Stimulated activated CD8-positive, alpha-beta memory T cell treated with anti-CD3 and anti-CD28 coated beads, Interleukin-4, amount 100 ng/mL, for 24 hours (primary cell): ENCODE measurements at regions not wholly inside any gene's neighbourhood (a gene's known extent, or its start where the extent isn't known, plus 50 kb on each side); places are given as distances from the start of the nearest gene placed in this dataset.
A peak's percentile ranks its signal among the peaks of the same experiment; 100 is the strongest.
"Not testable (repeated sequence)": the region's sequence is repeated elsewhere in the genome, so short reads cannot be mapped to it uniquely, and the experiment has no call there.

Experiments used
- DNase-seq: peaks from one replicate; pipeline ENCODE4 v3.0.0-alpha.2; 2020; ENCODE audit warnings: low read depth

GRCh38 chr7:35853194-35853593, 52.3 kb downstream of the SEPTIN7 start:
- DNase-seq, result not testable (repeated sequence)

DNA sequence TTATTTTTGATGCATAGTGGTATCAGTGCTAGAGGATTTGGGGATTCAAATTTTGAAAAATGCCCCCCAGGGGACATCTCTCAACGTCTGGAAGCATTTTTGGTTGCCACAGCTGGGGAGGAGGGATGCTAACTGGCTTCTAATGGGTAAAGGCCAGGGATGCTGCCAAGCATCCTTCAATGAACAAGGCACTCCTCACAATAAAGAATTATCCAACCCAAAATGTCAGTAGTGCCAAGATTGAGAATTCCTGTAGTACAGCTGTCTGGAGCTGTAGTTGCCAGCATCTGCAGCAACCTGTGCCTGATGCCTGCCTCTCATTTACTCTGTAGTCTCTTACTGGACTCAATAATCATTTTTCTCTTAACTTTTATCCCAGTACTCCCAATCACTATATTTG, 53.5 kb downstream of the SEPTIN7 start:
- no peak for DNase-seq

DNA sequence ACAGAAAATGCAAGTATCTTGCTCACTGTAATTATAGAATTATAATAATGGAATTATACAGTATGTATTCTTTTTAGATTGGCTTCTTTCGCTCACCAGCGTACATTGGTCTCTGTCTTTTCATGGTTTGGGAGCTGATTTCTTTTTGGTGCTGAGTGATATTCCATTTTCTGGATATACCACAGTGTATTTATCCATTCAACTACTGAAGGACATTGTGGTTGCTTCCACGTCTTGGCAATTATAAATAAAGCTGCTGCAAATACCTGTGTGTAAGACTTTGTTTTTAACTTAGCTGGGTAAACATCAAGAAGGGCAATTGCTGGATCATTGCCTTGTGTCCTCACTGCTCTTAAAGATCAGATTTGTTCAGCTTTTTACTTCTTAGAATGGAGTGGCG, 55.3 kb downstream of the SEPTIN7 start:
- DNase-seq, result no peak

GRCh38 chr7:35860664-35861063, 59.8 kb downstream of the SEPTIN7 start:
- no peak for DNase-seq

DNA sequence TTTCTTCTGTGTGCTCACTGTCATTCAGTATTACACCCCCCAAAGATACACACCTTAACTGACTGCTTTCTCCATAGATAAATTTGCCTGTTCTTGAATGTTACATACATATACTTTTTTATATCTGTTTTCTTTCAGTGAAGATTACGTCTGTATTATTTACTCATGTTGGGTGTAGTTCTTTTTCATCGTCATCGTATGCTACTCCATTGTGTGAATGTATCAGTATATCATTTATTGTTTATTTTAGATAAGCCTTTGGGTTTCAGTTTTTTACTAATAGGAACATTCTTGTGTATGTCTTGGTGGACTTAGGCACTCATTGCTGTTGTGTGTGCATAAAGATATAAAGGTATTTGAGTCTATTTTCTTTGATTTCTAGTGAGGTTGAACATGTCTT, 64.4 kb downstream of the SEPTIN7 start:
- no peak for DNase-seq

DNA sequence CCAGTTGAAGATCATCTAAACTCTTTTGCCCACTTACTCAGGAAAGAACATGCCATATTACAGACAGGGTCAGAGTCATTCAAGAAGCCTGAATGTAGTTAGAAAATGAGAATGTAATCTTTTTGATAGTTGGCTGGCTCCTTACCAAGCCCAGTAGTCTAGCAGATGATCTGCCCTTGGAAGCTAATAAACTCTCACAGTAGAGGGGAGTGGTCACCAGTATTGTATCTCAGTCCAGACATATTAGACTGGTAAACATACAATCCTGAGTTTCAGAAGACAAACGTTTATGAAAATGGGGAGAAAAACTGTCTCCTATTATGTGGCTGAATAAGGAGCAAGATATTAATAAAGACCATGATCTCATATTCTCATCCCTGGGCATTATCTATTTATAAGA, 65.3 kb downstream of the SEPTIN7 start:
- DNase-seq, result no peak

DNA sequence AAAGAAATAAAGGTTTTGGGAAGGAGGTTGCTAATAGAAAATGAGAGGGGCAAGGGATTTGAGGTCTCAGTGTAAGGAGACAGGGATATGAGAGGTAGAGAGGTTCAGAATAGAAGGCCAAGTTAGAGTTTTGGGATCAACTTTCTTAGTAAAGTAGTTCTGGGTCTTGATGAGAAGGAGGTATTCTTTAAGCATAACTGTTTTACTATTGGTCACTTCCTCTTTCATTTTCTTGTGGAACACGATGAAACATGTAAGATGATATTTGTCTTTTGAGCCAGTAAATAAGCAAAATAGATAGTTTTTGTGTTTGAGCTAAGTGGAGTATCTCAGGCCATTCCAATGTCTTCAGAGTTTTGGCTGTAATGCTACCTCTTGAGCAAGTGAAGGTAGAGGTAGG, 68.3 kb downstream of the SEPTIN7 start:
- DNase-seq, result not testable (repeated sequence)

- DNase-seq, result no peak
Measured at GRCh38 chr7:35869810-35870209, 69.0 kb downstream of the SEPTIN7 start.

GRCh38 chr7:35871856-35872255, 71.0 kb downstream of the SEPTIN7 start:
- no peak for DNase-seq

DNA sequence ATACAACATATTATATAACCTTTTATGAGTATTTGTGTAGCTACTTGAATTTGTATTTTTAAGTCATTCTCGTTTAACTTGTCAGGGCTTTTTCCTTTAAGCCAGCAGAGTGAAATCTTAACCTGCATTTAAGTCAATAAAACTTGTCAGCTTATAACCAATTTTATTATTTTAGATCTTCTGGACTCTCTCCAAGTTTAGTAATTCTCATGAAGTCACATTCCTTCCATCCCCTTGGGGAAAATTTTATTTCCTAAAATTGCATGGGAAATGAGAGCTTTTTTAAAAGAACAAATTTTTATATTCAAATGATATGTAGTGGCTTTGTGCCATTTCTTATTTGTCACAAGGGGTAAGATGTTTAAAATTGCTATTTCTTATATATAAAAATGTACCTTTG, 74.0 kb downstream of the SEPTIN7 start:
- DNase-seq, result no peak

DNA sequence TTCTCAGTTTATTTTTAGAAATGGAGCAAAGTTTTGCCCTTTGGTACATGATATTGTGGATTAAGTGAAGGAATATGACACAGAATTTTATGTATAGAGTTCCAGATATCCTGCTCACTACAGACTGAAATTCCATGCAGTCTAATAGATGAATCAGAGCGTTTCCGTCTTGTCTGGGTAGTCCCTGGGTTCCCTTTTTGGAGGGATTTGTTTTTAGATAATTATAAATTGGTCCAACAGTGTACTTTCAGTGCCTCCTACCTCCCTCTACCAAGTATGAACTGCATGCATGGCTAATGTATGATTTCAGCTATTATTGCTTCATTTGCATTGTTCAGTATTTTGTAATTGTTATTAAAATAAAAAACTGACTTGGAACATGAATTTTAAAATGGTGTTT, 74.4 kb downstream of the SEPTIN7 start:
- no peak for DNase-seq

- no peak for DNase-seq
Measured at GRCh38 chr7:35878351-35878750, 77.5 kb downstream of the SEPTIN7 start.

DNA sequence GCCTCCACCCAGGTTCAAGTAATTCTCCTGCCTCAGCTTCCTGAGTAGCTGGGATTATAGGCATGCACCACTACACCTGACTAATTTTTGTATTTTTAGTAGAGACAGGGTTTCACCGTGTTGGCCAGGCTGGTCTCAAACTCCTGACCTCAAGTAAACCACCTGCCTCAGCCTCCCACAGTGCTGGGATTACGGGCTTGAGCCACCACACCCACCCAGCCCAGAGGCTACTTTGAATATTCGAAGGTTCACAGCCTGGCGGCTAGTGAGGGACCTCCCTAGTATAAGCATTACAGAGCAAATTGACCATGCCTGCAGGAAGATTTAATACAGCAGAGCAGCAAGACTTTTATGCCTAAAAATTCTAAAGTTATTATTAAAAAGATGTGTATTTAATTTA, 86.6 kb downstream of the SEPTIN7 start:
- not testable (repeated sequence) for DNase-seq

DNA sequence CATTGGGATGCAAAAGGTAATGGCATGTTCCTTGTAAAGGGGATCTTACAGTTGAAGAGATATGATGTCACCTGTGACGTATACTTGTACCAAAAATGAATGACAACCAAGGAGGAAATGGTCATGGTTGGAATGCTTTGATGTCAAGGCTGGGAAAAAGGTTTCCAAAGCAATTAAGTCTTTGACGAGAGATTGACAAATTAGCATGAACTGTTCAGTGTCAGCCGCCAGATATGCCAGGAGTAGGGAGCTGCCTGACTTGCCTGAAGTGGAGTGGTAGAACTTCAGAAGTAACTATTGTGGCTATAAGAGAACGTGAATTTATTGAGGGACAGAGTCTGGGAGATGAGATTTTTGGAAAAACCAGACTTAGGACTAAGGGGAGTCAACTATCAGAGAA, 88.1 kb downstream of the SEPTIN7 start:
- no peak for DNase-seq

DNA sequence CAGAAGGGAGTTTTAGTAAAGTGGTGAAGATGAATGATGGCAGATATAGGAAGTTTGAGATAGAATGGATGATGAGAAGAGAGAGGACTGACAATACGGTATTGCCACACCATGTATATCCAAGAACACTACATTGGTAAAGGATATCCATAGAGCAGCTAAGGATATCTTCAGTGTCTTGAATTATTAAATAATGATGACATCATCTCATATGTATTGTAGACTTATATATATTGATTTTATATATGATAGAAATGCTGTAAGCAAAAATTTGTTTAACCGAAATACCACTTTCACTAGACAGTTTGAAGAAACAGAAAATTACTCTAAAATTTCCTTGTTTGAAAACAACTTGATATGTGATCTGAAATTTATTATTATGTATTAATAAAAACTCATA, 89.0 kb downstream of the SEPTIN7 start:
- DNase-seq, result no peak

GRCh38 chr7:35891004-35891830, 90.4 kb downstream of the SEPTIN7 start:
- no peak for DNase-seq

DNA sequence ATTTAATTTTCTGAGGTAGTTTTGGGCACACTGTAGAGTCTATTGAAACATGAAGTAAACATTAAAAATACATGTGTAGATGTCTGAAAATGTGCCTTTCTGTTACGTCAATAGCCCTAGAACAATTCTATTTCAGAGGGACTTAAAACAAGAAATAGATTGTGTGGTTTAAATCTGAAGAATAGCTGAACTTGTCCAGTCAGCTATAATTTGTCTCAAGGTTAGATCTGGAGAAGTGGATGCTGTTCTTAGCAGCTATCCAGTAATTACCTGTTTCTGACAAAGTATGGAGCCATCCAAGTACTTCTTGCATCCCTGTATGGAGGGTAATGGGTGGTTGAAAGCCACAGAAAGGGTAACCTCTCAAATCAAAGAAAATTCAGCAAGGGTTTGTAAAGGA, 92.8 kb downstream of the SEPTIN7 start:
- DNase-seq, result no peak

DNA sequence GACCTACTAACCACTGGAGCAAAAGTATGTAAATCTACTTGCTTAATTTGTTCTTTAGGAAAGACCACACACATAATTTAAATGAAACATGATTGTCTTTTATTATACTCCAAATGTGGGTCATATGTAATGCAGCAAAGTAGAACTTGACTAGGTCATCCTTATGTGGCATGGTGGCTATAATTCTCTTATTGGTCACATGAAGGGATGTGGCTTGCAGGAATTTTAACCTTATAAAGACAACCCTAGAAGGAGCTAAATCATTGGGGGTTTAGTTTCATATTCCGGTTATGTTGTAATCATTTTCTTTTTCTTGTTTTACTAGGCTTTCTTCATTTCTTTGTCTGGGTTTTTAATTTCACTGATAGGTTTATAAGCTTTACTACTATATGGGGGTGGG, 93.9 kb downstream of the SEPTIN7 start:
- DNase-seq, result no peak

DNA sequence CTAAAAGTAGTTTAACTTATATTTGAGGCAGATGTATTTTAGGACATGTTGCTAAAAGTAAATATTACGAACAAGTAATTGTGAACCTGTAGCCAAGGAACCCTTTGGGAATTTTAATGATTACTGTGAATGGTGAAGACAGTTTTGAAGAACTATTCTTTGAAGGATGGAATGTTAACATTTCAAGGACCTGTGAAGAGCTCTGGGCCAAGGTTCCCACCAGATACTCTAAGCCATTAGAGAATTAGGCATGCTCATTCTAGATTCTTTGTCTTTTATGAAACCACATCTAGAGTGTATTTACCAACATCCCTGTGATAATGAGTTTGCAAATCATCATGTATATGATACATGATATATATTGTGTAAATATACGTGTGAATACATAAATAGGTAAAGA, 99.8 kb downstream of the SEPTIN7 start:
- no peak for DNase-seq

DNA sequence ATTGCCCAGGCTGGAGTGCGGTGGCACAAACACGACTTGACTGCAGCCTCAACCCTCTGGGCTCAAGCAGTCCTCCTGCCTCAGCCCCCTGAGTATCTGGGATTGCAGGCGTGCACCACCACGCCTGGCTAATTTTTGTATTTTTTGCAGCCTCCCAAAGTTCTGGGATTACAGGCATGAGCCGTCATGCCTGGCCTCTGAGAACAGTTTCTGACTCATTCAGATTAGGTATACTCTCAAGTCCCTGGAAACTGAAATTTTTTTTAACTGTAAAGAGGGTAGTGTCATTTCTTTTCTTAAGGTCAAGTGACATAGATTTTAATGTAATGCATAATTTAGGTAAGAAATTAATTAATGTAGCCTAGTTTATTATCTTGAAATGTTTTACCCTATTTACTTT, 104.7 kb downstream of the SEPTIN7 start:
- DNase-seq, result no peak

DNA sequence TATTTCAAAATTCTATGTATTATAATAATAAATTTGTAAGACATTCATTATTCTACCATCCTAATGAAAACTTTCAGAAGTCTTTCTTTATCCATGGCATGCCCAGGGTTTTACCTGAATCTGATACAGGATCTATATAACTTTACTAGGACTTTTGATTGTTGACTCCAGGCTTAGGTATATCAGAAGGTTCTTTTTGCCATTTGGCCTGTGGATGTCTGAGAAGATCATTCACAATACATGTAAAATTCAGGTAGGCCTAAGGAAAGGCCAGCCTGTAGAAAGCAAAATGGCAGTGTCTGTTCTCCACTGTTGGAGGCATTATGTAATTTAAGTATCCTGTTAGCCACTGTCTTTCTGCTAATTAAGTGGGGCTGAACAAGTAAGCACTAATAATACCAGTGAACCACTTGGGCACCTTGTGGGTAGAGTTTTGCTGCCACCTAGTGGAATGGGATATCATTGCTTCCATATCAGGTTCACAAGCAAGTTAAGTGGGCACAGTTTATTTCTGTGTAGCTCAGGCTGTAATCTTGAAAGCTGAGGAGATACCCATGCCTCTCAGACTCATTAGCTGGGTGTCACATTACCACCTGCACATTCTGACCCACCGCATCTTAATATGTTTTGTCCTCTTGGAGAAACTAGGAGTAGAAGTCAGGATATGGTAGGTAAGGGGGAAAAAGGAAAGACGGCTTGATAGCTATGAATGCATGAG, 105.5 kb downstream of the SEPTIN7 start:
- DNase-seq, result peak; percentile 37

- no peak for DNase-seq
Measured at GRCh38 chr7:35908331-35909216, 107.7 kb downstream of the SEPTIN7 start.
